Breast epithelium (tissue), 4 donors: ENCODE measurements at regions not wholly inside any gene's neighbourhood (a gene's known extent, or its start where the extent isn't known, plus 50 kb on each side); places are given as distances from the start of the nearest gene placed in this dataset.

Experiments
- DNase-seq, 2 donors: peaks; one replicate each; pipeline ENCODE4 v3.0.0-alpha.2; 2019; ENCODE audit warnings: low spot score in 2 of 2
- H3K27ac ChIP-seq, 2 donors: fragments of 200-600 bp; sonication (generic) in 1 of 2; one replicate each; pipeline ENCODE4 v1.5.1; 2016 to 2019; ENCODE audit warnings: mild to moderate bottlenecking in 1 of 2
- H3K27me3 ChIP-seq, 2 donors: fragments of 200-600 bp; sonication (generic) in 1 of 2; one replicate each; pipeline versions ENCODE4 v1.5.1 to v1.6.0; 2017 to 2019; ENCODE audit warnings: control low read depth in 1 of 2, mild to moderate bottlenecking in 1 of 2
- H3K36me3 ChIP-seq: fragments of 200-600 bp; one replicate; pipeline ENCODE4 v1.5.1; 2019
- H3K4me1 ChIP-seq, 2 donors: fragments of 200-600 bp; sonication (generic); one replicate each; pipeline ENCODE4 v1.5.1; 2016 to 2019; ENCODE audit warnings: control low read depth in 1 of 2
- H3K4me3 ChIP-seq, 3 donors: fragments of 200-600 bp; sonication (generic); 1 replicate in 2 of 3; 2 replicates in 1 of 3; pipeline ENCODE4 v1.5.1; 2016 to 2019; ENCODE audit warnings: mild to moderate bottlenecking in 3 of 3, moderate library complexity in 2 of 3
- H3K9me3 ChIP-seq, 2 donors: fragments of 200-600 bp; sonication (generic) in 1 of 2; one replicate each; pipeline ENCODE4 v1.5.1; 2016 to 2019; ENCODE audit warnings: control low read depth in 1 of 2
- POLR2A ChIP-seq: fragments of 450-650 bp; IDR thresholded peaks from one replicate; pipeline ENCODE4 v1.6.1; 2016; ENCODE audit warnings: antibody characterized with exemption, mild to moderate bottlenecking, moderate library complexity
- POLR2AphosphoS5 ChIP-seq, 3 donors: sonication (generic); formaldehyde crosslinking; IDR thresholded peaks; one replicate each; pipeline ENCODE4 v1.6.1; 2017; ENCODE audit warnings: antibody characterized with exemption in 3 of 3
- intact Hi-C: fragments of 100-400 bp; cut with DNase I; formaldehyde crosslinking; loops from one replicate; pipeline ENCODE4 v1.15.1; 2023; ENCODE audit warnings: low total_unique reads
- TF ChIP-seq, protein P1 (sequence below), 3 donors: fragments of 450-650 bp; IDR thresholded peaks; one replicate each; pipeline ENCODE4 v1.5.1; 2016 to 2017; ENCODE audit warnings: antibody characterized with exemption in 3 of 3, mild to moderate bottlenecking in 3 of 3, moderate library complexity in 3 of 3

DNA sequence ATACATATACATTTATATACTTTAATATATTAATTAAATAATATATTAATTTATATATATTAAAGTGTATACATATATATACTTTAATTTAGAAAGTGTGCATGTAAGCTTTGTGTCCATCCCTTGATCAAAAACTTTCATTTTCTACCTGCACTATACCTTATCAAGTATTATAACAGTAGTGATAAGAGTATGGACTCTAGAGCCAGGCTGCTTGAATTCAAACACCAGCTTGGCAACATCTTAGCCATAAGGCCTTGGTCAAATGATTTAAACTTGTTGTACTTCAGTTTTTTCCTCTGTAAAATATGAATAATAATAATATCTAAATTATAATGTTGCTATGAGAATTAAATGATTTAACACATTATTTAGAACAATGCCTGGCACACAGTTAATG lies 327.6 kb upstream of the NECTIN3 start:
- no peaks in the 10 kb centered on the region for H3K36me3 ChIP-seq
- TF ChIP-seq POLR2A (no peak), POLR2AphosphoS5 (IDR thresholded peaks at IDR 0.05) (no peak)
- TF ChIP-seq, protein P1, sequence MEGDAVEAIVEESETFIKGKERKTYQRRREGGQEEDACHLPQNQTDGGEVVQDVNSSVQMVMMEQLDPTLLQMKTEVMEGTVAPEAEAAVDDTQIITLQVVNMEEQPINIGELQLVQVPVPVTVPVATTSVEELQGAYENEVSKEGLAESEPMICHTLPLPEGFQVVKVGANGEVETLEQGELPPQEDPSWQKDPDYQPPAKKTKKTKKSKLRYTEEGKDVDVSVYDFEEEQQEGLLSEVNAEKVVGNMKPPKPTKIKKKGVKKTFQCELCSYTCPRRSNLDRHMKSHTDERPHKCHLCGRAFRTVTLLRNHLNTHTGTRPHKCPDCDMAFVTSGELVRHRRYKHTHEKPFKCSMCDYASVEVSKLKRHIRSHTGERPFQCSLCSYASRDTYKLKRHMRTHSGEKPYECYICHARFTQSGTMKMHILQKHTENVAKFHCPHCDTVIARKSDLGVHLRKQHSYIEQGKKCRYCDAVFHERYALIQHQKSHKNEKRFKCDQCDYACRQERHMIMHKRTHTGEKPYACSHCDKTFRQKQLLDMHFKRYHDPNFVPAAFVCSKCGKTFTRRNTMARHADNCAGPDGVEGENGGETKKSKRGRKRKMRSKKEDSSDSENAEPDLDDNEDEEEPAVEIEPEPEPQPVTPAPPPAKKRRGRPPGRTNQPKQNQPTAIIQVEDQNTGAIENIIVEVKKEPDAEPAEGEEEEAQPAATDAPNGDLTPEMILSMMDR (IDR thresholded peaks at IDR 0.05) = no peak
- intact Hi-C loops = no loop called here

DNA sequence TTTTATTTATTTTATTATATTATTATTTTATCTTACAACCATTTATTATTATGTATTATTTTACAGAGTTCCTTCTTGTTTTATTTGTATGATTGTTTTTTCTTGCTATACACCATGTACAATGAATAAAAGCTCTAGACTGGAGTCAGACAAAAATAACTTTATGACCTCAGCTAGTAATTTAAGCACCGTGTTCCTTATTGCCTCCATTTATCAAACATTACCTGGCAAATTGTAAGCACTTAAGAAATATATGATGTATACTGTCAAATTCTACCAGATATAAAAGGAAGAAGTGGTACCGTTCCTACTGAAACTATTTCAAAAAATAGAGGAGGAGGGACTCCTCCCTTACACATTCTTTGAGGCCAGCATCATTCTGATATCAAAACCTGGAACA lies 326.9 kb upstream of the NECTIN3 start:
- intact Hi-C loops = no loop called here
- TF ChIP-seq POLR2A = no peak
- TF ChIP-seq POLR2AphosphoS5 (IDR thresholded peaks at IDR 0.05) = no peak
- TF ChIP-seq, protein P1 (IDR thresholded peaks at IDR 0.05) = no peak
- DNase-seq = no peak
- Histone ChIP-seq H3K9me3 (no peaks in the 10 kb centered on the region), H3K36me3 (no peaks in the 10 kb centered on the region), H3K27me3 (no peaks in the 10 kb centered on the region), H3K27ac (no peak overlapping the region), H3K4me3 (no peak overlapping the region), H3K4me1 (no peaks in the 10 kb centered on the region)

More for the DNA sequence above, 327.6 kb upstream of the NECTIN3 start:
- no peak for DNase-seq
- no peaks in the 10 kb centered on the region for H3K4me1 ChIP-seq
- H3K27ac ChIP-seq = no peak overlapping the region
- no peaks in the 10 kb centered on the region for H3K9me3 ChIP-seq
- no peaks in the 10 kb centered on the region for H3K27me3 ChIP-seq
- no peak overlapping the region for H3K4me3 ChIP-seq

DNA sequence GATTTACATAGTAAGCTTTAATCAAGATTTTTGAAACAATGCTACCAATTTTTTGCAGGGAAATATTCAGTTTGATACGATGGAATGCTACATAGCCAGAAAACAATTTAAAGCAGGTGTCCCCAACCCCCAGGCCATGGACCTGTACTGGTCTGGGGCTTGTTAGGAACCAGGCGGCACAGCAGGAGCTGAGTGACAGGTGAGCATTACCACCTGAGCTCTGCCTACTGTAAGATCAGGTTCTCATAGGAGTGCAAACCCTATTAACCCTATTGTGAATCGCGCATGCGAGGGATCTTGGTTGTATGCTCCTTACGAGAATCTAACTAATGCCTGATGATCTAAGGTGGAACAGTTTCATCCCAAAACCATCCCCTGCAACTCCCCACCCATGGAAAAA lies 322.6 kb upstream of the NECTIN3 start:
- no peaks in the 10 kb centered on the region for H3K27me3 ChIP-seq
- intact Hi-C loops = no loop called here
- H3K27ac ChIP-seq = no peak overlapping the region
- H3K36me3 ChIP-seq = no peaks in the 10 kb centered on the region
- H3K4me1 ChIP-seq = no peaks in the 10 kb centered on the region
- no peak for TF ChIP-seq POLR2A
- TF ChIP-seq, protein P1 (IDR thresholded peaks at IDR 0.05) = no peak
- no peak for TF ChIP-seq POLR2AphosphoS5 (IDR thresholded peaks at IDR 0.05)
- no peak for DNase-seq
- no peak overlapping the region for H3K4me3 ChIP-seq
- H3K9me3 ChIP-seq = no peaks in the 10 kb centered on the region

DNA sequence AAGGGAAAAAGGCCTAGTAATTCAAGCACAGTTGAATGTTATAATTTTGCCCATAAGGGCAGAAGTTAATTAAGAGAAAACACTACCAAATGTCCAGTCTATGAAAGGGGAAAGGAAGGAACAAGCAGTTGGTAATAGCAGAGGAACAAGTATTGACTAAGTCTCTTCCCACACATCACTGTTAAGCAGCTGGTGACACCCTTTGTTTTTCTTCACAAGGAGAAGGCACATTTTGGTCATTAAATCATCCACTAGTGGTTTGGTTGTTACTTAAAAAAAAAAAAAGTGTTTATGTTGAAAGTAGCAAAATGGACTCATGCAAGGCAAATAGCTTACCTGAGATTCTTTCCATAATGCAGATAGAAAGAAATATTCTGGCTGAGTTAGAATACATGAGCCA lies 321.4 kb upstream of the NECTIN3 start:
- no peak overlapping the region for H3K4me3 ChIP-seq
- DNase-seq = no peak
- intact Hi-C loops = no loop called here
- no peaks in the 10 kb centered on the region for H3K4me1 ChIP-seq
- no peaks in the 10 kb centered on the region for H3K27me3 ChIP-seq
- TF ChIP-seq, protein P1 (IDR thresholded peaks at IDR 0.05) = no peak
- TF ChIP-seq POLR2A (no peak), POLR2AphosphoS5 (IDR thresholded peaks at IDR 0.05) (no peak)
- H3K27ac ChIP-seq = no peak overlapping the region
- no peaks in the 10 kb centered on the region for H3K9me3 ChIP-seq
- H3K36me3 ChIP-seq = no peaks in the 10 kb centered on the region

DNA sequence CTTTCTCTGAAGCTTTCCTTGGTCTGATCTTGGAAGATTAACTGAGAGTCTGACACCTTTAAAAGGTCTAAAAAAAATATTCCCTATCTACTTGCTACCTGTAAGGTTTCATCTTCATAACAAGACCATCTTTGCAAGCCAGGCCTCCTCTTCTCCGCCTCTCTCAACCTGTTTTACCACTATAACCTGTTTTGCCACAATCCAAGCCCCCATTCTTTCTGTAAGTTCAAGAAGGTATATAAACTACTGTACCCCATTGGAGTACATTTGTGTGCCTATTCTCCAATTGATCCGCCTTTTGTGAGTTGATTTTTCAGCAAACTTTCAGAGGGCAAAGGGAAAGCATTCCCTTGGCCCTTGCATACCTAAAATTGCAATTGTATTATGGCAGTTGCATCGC lies 319.3 kb upstream of the NECTIN3 start:
- Histone ChIP-seq H3K36me3 (no peaks in the 10 kb centered on the region), H3K4me1 (no peaks in the 10 kb centered on the region), H3K27me3 (no peaks in the 10 kb centered on the region), H3K27ac (no peak overlapping the region), H3K4me3 (no peak overlapping the region), H3K9me3 (no peaks in the 10 kb centered on the region)
- TF ChIP-seq POLR2AphosphoS5 (IDR thresholded peaks at IDR 0.05) (no peak), POLR2A (no peak)
- TF ChIP-seq, protein P1 (IDR thresholded peaks at IDR 0.05) = no peak
- no peak for DNase-seq
- intact Hi-C loops = no loop called here
